GM12872 (cell line): ENCODE measurements at regions not wholly inside any gene's neighbourhood (a gene's known extent, or its start where the extent isn't known, plus 50 kb on each side); places are given as distances from the start of the nearest gene placed in this dataset.

Experiments used
- CTCF ChIP-seq: IDR thresholded peaks from 3 replicates; pipeline ENCODE4 v1.5.1; 2011; ENCODE audit warnings: low read depth, mild to moderate bottlenecking, low read length, moderate library complexity; ENCODE audit not compliant: insufficient read depth

DNA sequence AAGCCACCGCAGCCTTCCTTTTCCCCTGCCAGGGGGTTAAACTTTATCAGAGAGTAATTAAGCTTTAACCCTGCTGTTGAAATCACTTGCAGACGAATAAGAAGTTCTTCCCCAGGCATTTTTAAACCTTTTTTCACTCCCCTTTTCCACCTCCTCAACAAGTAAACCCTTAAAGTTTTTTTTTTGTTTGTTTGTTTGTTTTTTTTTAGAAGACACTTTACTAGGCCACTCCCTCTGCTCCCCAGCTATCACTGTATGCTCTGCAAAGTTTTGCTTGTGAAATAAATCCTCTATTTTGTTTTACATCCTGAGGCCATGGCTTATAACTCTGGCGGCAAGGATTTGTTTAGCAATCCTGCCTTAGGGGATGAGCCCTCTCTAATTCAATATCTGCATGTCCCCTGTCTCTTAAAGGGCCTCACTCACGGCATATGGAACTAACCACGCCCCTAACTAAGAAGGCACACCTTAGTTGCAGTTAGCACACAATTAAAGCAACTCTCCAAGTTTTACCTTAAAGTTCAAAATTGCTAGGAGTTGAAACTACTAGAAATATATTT is 1354.7 kb upstream of the LRRTM3 start:
- TF ChIP-seq CTCF: no peak

DNA sequence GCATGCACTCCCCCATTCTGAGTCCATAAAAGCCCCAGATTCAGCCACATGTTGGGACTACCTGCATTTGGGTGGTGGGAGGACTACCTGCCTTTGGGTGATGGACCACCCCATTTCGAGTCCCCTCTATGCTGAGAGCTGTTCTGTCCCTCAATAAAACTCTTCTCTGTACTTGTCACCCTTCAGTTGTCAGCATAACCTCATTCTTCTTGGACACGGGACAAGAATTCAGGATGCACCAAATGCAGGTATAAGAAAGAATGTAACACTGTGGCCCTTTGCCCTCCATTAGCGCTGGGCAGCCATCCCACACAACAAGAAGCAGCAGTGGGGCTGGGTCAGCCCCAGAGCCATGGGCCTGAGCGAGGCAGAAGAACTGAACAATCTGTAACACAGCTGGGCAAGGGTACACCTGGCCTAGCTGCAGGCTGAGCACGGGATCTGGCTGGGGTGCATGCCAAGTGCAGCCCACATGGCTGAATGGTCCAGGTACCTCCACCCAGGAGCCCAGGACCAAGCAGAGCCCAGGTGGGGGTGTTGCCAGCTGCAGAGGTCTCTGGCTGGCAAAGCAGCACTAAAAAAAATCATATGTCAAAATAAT is 1344.3 kb upstream of the LRRTM3 start:
- no peak for TF ChIP-seq CTCF

GRCh38 chr10:65602182-65602865 is 1323.5 kb upstream of the LRRTM3 start:
- TF ChIP-seq CTCF: no peak

DNA sequence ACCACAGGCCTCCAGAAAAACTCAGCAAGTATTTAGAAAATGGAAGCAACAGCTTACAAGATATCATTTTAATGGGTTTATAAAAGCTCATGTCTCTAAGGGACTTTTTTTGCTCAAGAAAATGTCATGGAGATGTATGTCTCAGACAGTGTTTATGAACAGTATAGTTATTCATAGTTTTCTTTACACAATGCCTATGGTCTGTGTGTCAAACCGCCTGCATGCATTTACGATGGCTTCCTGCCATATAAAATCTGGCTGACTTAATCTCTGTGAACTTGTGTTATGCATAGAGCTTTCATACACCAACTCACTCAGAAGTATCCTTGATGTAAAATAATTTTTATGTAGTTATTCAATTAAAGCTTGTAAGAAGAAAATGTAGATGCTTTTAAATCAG is 1314.2 kb upstream of the LRRTM3 start:
- TF ChIP-seq CTCF: no peak

GRCh38 chr10:65614956-65615565 is 1310.8 kb upstream of the LRRTM3 start:
- TF ChIP-seq CTCF: no peak

- no peak for TF ChIP-seq CTCF
Observed at GRCh38 chr10:65618126-65618525, 1307.7 kb upstream of the LRRTM3 start.

- no peak for TF ChIP-seq CTCF
Observed at GRCh38 chr10:65620404-65621048, 1305.3 kb upstream of the LRRTM3 start.
